ENCODE measurements at regions not wholly inside any gene's neighbourhood (a gene's known extent, or its start where the extent isn't known, plus 50 kb on each side); places are given as distances from the start of the nearest gene placed in this dataset.

DNA sequence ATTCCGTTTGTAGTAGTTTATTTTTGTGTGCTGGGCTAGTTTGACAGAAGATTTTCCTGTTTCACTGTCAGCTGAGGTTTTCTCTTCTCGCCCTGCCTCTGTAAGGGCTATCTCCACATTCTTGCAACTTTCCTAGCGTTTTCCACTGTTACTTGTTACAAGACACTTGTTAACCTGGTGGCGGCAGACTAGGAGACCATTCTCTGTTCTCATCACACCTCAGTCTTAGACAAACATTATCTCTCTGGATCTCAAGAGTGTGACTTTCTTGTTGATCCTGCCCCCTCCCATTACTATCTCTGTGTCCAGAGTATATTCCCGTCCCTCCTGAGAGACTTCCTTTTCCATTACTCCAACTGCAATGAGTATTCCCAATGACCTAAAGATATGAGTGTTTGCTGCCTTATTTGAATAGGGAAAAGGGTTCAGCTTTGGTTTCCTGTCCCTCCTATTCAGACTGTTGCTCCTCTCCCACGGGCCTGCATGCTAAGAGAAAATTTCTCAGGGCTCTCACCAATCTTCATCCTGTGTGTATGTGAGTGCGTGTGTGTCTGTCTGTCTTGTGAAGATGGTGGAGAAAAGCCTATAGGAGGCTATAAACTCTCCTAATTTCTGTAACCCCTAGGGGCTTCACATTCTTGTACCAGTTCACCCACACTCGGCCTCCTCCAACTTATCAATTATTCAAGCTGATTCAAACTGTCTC, 722.4 kb upstream of the POT1 start:
- Histone ChIP-seq H3K36me3 (no peaks in the 10 kb centered on the region), H3K27ac (no peak overlapping the region), H3K27me3 (replicated peaks in 1 of 7) (no peaks in the 10 kb centered on the region), H3K4me3 (no peak overlapping the region), H3K4me1 (no peaks in the 10 kb centered on the region), H3K9me3 (peaks cover 0 to 4% (median 0%) of the 10 kb centered on the region in 8 donors)
- no peak for DNase-seq
- TF ChIP-seq POLR2AphosphoS5 (IDR thresholded peaks at IDR 0.05) (no peak), POLR2A (IDR thresholded peaks at IDR 0.05) (no peak), CTCF (IDR thresholded peaks at IDR 0.05 in 8 of 11, conservative IDR thresholded peaks at IDR 0.05 in 3 of 11) (no peak)
- intact Hi-C loops (cut with DNase I; ENCODE audit: low total_unique reads): no loop called here
- WGBS, 5 donors: 58 to 77% (median 70%) methylated on average over 8 of the region's 8 CpGs

GRCh38 chr7:125648543-125648942, 718.9 kb upstream of the POT1 start:
- Histone ChIP-seq H3K36me3 (no peaks in the 10 kb centered on the region), H3K9me3 (peaks cover 0 to 4% (median 0%) of the 10 kb centered on the region in 8 donors), H3K4me1 (no peaks in the 10 kb centered on the region), H3K4me3 (no peak overlapping the region), H3K27ac (no peak overlapping the region), H3K27me3 (replicated peaks in 1 of 7) (no peaks in the 10 kb centered on the region)
- intact Hi-C loops (cut with DNase I; ENCODE audit: low total_unique reads): no loop called here
- DNase-seq: no peak
- 89 to 96% (median 91%) methylated on average over 1 of the region's 1 CpG for WGBS, 5 donors
- TF ChIP-seq POLR2AphosphoS5 (IDR thresholded peaks at IDR 0.05): no peak
- no peak for TF ChIP-seq CTCF (IDR thresholded peaks at IDR 0.05 in 8 of 11, conservative IDR thresholded peaks at IDR 0.05 in 3 of 11)
- TF ChIP-seq POLR2A (IDR thresholded peaks at IDR 0.05): no peak

- Histone ChIP-seq H3K4me3 (no peak overlapping the region), H3K36me3 (no peaks in the 10 kb centered on the region), H3K9me3 (peaks cover 0 to 4% (median 0%) of the 10 kb centered on the region in 8 donors), H3K4me1 (no peaks in the 10 kb centered on the region), H3K27ac (no peak overlapping the region), H3K27me3 (replicated peaks in 1 of 7) (no peaks in the 10 kb centered on the region)
- intact Hi-C loops (cut with DNase I; ENCODE audit: low total_unique reads): no loop called here
- 86 to 97% (median 88%) methylated on average over 4 of the region's 4 CpGs for WGBS, 5 donors
- DNase-seq: no peak
- TF ChIP-seq POLR2AphosphoS5 (IDR thresholded peaks at IDR 0.05) (no peak), CTCF (IDR thresholded peaks at IDR 0.05 in 8 of 11, conservative IDR thresholded peaks at IDR 0.05 in 3 of 11) (no peak), POLR2A (IDR thresholded peaks at IDR 0.05) (no peak)
Observed at GRCh38 chr7:125645770-125646169, 716.1 kb upstream of the POT1 start.

DNA sequence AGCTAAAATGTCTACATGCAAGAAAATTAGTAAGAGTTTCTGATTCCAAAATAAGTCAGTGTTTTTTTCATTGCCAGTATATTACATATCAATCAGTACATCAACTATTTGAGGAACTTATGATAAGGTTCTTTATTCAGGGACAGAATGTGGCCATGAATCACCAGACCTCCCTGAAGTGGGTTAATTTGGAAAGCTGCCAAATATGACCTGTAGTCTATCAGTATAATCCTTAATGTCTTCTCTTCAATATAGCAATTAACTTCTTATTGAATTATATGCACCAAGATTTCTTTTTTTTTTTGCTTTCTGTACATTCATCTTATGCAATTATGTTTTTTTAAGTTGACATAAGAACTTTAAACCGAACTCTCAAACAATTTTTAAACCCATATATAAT, 714.5 kb upstream of the POT1 start:
- no peak for DNase-seq
- Histone ChIP-seq H3K4me1 (no peaks in the 10 kb centered on the region), H3K27ac (no peak overlapping the region), H3K36me3 (no peaks in the 10 kb centered on the region), H3K27me3 (replicated peaks in 1 of 7) (no peaks in the 10 kb centered on the region), H3K9me3 (peaks cover 0 to 4% (median 0%) of the 10 kb centered on the region in 8 donors), H3K4me3 (no peak overlapping the region)
- no peak for TF ChIP-seq CTCF (IDR thresholded peaks at IDR 0.05 in 8 of 11, conservative IDR thresholded peaks at IDR 0.05 in 3 of 11)
- no peak for TF ChIP-seq POLR2A (IDR thresholded peaks at IDR 0.05)
- no peak for TF ChIP-seq POLR2AphosphoS5 (IDR thresholded peaks at IDR 0.05)
- intact Hi-C loops (cut with DNase I; ENCODE audit: low total_unique reads): no loop called here
- WGBS, 5 donors: 71 to 87% (median 80%) methylated on average over 1 of the region's 1 CpG

Data from spleen (tissue), 11 donors.